ENCODE measurements at regions not wholly inside any gene's neighbourhood (a gene's known extent, or its start where the extent isn't known, plus 50 kb on each side); places are given as distances from the start of the nearest gene placed in this dataset.
A peak's percentile ranks its signal among the peaks of the same experiment; 100 is the strongest.

DNA sequence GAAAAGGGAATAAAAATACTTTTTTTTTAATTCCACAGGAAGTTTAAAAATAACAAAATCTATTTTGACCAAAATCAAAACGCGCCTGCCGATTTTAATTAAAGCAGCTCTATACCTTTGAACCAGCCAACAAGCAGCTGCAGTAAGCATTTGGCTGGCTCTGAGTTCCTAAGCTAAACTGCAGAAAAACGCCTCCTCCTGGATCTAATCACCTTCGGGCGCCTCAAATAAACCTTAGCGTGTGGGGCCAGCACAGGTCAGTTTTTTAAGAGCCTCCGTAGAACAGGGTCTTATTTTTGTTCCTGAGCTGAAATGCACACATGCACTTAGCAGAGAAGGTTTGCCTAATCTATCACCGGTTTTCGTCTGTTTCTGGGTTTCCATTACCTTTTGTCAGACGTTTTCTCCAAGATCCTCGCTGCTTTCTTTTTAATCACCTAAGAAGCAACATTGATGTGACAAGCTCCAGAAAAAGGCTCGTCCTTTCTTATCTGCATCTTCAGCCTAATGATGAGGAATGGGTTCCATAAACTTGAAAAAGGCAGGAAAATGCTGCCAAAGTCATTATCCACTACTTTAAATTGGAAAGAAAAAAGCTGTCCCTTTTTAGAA is 64.7 kb upstream of the HNRNPA3 start (continued):
- TF ChIP-seq, protein P1, sequence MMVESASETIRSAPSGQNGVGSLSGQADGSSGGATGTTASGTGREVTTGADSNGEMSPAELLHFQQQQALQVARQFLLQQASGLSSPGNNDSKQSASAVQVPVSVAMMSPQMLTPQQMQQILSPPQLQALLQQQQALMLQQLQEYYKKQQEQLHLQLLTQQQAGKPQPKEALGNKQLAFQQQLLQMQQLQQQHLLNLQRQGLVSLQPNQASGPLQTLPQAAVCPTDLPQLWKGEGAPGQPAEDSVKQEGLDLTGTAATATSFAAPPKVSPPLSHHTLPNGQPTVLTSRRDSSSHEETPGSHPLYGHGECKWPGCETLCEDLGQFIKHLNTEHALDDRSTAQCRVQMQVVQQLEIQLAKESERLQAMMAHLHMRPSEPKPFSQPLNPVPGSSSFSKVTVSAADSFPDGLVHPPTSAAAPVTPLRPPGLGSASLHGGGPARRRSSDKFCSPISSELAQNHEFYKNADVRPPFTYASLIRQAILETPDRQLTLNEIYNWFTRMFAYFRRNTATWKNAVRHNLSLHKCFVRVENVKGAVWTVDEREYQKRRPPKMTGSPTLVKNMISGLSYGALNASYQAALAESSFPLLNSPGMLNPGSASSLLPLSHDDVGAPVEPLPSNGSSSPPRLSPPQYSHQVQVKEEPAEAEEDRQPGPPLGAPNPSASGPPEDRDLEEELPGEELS (CRISPR knock-in tag; IDR thresholded peaks at IDR 0.05): no peak
- TF ChIP-seq ZNF423 (CRISPR knock-in tag; IDR thresholded peaks at IDR 0.05) (no peak), ATF6 (CRISPR knock-in tag; IDR thresholded peaks at IDR 0.05) (no peak), TP53 (CRISPR knock-in tag; IDR thresholded peaks at IDR 0.05) (no peak), PREB (CRISPR knock-in tag; IDR thresholded peaks at IDR 0.05; ENCODE audit: borderline replicate concordance) (no peak), OVOL2 (CRISPR knock-in tag; IDR thresholded peaks at IDR 0.05; ENCODE audit: borderline replicate concordance) (no peak), MXD4 (CRISPR knock-in tag; IDR thresholded peaks at IDR 0.05; ENCODE audit: borderline replicate concordance) (no peak), JUN (CRISPR knock-in tag; IDR thresholded peaks at IDR 0.05) (no peak)
- TF ChIP-seq, protein P2, sequence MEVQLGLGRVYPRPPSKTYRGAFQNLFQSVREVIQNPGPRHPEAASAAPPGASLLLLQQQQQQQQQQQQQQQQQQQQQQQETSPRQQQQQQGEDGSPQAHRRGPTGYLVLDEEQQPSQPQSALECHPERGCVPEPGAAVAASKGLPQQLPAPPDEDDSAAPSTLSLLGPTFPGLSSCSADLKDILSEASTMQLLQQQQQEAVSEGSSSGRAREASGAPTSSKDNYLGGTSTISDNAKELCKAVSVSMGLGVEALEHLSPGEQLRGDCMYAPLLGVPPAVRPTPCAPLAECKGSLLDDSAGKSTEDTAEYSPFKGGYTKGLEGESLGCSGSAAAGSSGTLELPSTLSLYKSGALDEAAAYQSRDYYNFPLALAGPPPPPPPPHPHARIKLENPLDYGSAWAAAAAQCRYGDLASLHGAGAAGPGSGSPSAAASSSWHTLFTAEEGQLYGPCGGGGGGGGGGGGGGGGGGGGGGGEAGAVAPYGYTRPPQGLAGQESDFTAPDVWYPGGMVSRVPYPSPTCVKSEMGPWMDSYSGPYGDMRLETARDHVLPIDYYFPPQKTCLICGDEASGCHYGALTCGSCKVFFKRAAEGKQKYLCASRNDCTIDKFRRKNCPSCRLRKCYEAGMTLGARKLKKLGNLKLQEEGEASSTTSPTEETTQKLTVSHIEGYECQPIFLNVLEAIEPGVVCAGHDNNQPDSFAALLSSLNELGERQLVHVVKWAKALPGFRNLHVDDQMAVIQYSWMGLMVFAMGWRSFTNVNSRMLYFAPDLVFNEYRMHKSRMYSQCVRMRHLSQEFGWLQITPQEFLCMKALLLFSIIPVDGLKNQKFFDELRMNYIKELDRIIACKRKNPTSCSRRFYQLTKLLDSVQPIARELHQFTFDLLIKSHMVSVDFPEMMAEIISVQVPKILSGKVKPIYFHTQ (CRISPR knock-in tag; IDR thresholded peaks at IDR 0.05): no peak

DNA sequence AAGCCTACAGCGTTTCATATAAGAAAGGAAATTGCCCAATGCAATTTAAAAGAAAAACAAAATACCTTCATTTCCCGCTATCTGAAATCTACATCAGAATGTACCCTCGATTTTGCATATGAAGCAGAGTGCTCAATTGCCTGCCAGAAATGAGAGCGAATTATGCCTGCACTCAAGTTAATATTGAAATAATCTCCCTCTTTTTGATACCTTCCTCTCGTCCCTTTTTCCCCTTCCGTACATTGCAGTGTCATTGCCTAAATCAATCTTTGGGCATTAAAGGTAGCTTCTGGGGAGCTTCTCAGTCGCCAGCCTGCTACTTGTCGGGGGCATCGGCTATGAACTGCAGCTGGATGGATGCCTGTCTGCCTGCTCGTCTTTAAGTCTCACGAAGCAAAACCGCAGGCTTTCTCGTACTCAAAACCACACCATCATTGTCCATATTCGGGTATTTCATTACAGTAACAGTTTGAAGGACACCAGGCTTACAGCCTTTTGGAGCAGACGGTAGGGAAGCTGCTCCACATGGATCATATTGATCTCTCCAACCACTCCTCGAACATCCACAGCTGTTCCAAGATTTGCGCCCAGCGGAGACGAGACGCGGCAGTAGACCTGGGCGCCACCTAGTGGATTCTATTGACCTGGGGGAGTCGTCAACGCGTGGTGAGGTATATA is 64.0 kb upstream of the HNRNPA3 start:
- DNase-seq (ENCODE audit: low spot score) (peak; percentile 88), ATAC-seq (peak; percentile 97)
- Mint-ChIP-seq H3K9me3 (no peaks in the 10 kb centered on the region), H3K27me3 (ENCODE audit: low read depth) (peaks cover 9% of the 10 kb centered on the region; the same call in 1 of the 2 replicates), H3K4me3 (peak overlapping the region; percentile 79), H3K27ac (no peak overlapping the region; the same call in 1 of the 2 replicates), H3K36me3 (no peaks in the 10 kb centered on the region), H3K4me1 (peaks cover 31% of the 10 kb centered on the region)
- POLR2A ChIA-PET: interaction anchor here (0.5 to 1.0 kb wide), 4 partner anchors 25 to 332 kb away, joined by 3 to 4 read pairs (median 4); no protein-coding TSS in a partner anchor
- CTCF ChIA-PET: interaction anchor here (0.5 to 4.1 kb wide), 100 partner anchors 9 to 1944 kb away, joined by 3 to 44 read pairs (median 4); partner anchors contain the start of genes HNRNPA3 and HOXD9
- no peak for TF ChIP-seq NR3C1 (CRISPR knock-in tag; conservative IDR thresholded peaks at IDR 0.05; ENCODE audit: low read depth)
- no peak for TF ChIP-seq PRRX2 (CRISPR knock-in tag; IDR thresholded peaks at IDR 0.05)
- peak; percentile 37; the same call in 1 of the 2 replicates for TF ChIP-seq MAX (CRISPR knock-in tag; IDR thresholded peaks at IDR 0.05)
- no peak for TF ChIP-seq CDX4 (CRISPR knock-in tag; IDR thresholded peaks at IDR 0.05; ENCODE audit: borderline replicate concordance)
- TF ChIP-seq OVOL2 (CRISPR knock-in tag; IDR thresholded peaks at IDR 0.05; ENCODE audit: borderline replicate concordance): no peak
- TF ChIP-seq ZNF425 (CRISPR knock-in tag; conservative IDR thresholded peaks at IDR 0.05): no peak
- TF ChIP-seq, protein P3, sequence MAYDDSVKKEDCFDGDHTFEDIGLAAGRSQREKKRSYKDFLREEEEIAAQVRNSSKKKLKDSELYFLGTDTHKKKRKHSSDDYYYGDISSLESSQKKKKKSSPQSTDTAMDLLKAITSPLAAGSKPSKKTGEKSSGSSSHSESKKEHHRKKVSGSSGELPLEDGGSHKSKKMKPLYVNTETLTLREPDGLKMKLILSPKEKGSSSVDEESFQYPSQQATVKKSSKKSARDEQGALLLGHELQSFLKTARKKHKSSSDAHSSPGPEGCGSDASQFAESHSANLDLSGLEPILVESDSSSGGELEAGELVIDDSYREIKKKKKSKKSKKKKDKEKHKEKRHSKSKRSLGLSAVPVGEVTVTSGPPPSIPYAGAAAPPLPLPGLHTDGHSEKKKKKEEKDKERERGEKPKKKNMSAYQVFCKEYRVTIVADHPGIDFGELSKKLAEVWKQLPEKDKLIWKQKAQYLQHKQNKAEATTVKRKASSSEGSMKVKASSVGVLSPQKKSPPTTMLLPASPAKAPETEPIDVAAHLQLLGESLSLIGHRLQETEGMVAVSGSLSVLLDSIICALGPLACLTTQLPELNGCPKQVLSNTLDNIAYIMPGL (CRISPR knock-in tag; IDR thresholded peaks at IDR 0.05): no peak
- TF ChIP-seq IRF1 (CRISPR knock-in tag; IDR thresholded peaks at IDR 0.05): no peak
- TF ChIP-seq NR2C2 (CRISPR knock-in tag; IDR thresholded peaks at IDR 0.05): no peak
- no peak for TF ChIP-seq RELA (CRISPR knock-in tag; IDR thresholded peaks at IDR 0.05; ENCODE audit: borderline replicate concordance)
- no peak for TF ChIP-seq TEAD4 (CRISPR knock-in tag; IDR thresholded peaks at IDR 0.05)
- peak; percentile 37; the same call in 1 of the 2 replicates for TF ChIP-seq TEAD1 (CRISPR knock-in tag; IDR thresholded peaks at IDR 0.05)

All from WTC11 (cell line).